Epithelial cell of proximal tubule (primary cell): ENCODE measurements at regions not wholly inside any gene's neighbourhood (a gene's known extent, or its start where the extent isn't known, plus 50 kb on each side); places are given as distances from the start of the nearest gene placed in this dataset.
A peak's percentile ranks its signal among the peaks of the same experiment; 100 is the strongest.

Experiments
- DNase-seq: peaks from one replicate; pipeline ENCODE4 v3.0.0-alpha.2; 2011; ENCODE audit warnings: low read depth
- H3K4me3 ChIP-seq: 2 replicates; pipeline ENCODE4 v1.5.1; 2011; ENCODE audit warnings: low read depth, mild to moderate bottlenecking, low read length
- TF ChIP-seq, protein P1 (sequence below): conservative IDR thresholded peaks from 2 replicates; pipeline ENCODE4 v1.5.1; 2012; ENCODE audit warnings: low read depth, mild to moderate bottlenecking, low read length

DNA sequence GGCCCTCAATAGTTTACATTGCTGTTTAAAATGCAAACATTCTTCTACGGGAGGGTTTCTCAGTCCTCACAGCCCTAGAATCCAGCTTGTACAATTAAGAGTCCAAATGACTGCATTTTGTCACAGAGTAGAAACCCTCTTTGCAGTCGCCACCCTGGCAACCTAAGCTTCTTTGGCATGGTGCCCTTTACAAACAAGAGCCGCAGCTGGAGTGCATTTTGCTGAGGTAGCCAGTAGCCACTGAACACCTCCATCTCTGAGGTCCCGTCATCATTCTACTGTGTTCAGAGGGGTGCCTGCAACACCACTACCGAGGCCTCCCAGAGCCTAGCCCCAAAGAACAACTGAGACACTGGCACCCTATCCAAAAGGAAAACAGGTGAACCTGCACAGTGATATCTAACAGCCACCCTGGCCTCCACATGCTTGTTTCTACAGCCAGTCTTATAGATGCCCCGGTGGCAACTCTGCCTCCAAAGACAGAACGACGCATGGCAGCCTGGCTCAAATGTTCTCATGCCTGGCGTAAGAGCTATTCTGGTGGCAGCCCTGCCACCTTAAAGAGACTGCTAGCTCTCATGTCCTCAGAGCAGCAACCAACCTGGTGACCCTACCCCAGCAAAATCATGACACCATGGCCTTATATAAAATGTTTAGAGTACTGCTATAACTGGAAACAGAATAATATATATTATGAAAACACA is 801.9 kb downstream of the TECRL start:
- DNase-seq = no peak
- no peak overlapping the region for H3K4me3 ChIP-seq
- TF ChIP-seq, protein P1, sequence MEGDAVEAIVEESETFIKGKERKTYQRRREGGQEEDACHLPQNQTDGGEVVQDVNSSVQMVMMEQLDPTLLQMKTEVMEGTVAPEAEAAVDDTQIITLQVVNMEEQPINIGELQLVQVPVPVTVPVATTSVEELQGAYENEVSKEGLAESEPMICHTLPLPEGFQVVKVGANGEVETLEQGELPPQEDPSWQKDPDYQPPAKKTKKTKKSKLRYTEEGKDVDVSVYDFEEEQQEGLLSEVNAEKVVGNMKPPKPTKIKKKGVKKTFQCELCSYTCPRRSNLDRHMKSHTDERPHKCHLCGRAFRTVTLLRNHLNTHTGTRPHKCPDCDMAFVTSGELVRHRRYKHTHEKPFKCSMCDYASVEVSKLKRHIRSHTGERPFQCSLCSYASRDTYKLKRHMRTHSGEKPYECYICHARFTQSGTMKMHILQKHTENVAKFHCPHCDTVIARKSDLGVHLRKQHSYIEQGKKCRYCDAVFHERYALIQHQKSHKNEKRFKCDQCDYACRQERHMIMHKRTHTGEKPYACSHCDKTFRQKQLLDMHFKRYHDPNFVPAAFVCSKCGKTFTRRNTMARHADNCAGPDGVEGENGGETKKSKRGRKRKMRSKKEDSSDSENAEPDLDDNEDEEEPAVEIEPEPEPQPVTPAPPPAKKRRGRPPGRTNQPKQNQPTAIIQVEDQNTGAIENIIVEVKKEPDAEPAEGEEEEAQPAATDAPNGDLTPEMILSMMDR = no peak

DNA sequence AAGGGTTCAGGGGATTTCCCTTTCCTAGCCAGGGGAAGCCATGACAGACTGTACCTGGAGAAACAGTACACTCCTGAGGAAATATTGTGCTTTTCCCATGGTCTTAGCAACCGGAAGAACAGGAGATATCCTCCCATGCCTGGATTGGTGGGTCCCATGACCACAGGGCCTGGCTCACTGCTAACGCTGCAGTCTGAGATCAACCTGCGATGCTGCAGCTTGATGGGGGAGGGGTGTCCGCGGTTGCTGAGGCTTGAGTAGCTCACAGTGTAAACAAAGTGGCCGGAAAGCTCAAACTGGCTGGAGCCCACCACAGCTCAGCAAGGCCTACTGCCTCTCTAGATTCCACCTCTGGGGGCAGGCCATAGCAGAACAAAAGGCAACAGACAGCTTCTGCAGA is 819.5 kb downstream of the TECRL start:
- TF ChIP-seq, protein P1 = no peak
- no peak overlapping the region for H3K4me3 ChIP-seq
- DNase-seq = no peak

- TF ChIP-seq, protein P1 = no peak
- no peak overlapping the region for H3K4me3 ChIP-seq
- DNase-seq = no peak
Measured at GRCh38 chr4:63583561-63583960, 825.7 kb downstream of the TECRL start.

- no peak overlapping the region for H3K4me3 ChIP-seq
- TF ChIP-seq, protein P1 = no peak
- no peak for DNase-seq
Measured at GRCh38 chr4:63583007-63583406, 826.2 kb downstream of the TECRL start.

DNA sequence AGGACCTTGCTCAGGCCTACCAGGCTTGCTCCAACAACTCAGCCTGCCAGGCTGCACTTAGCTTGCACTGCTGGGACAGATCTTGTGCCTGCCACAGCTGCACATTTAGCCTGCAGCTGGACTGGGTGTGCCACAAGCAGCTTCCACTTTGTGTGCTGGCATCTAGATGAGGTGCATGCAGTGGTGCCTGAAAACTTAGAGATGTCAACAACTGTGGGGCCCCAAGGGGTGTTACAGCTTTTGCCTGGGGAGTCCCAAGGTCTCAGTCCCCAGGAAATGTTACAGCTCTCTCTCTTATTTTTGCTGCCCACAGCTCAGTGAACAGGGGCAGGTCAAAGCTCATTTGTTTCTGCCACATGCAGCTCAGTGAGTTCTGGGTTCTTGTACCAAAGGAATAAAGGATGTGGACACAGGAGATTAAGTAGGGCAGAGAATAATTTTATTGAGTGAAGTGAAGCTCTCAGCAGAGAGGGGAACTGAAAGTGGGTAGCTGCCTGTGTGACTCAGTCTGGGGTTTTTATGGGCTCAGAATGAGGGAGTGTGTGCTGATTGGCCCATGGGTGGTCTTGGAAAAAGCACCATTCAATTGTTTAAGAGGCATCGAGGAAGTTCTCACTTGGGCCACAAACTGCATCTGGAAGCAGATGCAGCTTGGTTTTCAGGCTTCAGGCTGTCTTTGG is 828.3 kb downstream of the TECRL start:
- no peak overlapping the region for H3K4me3 ChIP-seq
- no peak for DNase-seq
- TF ChIP-seq, protein P1 = no peak

DNA sequence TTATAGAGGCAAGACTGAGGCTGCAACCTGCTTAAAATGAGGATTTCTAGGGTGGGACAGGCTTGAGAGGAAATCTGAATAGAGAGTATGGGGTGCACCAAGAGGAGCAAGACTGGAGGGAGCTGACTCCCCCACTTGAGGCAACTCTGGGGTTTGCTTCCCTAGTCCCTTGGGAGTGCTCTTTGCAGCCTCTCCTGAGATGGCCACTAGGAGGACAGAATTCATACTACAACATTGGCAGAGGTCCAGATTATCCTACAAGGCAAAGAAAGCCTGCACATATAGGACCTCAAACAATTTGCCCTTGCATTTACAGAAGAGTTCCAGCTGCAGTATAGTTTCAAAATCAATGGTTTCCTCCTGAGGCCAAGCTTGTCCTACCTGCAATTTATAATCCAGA is 830.9 kb downstream of the TECRL start:
- TF ChIP-seq, protein P1 = peak; percentile 30
- DNase-seq = no peak
- no peak overlapping the region for H3K4me3 ChIP-seq

DNA sequence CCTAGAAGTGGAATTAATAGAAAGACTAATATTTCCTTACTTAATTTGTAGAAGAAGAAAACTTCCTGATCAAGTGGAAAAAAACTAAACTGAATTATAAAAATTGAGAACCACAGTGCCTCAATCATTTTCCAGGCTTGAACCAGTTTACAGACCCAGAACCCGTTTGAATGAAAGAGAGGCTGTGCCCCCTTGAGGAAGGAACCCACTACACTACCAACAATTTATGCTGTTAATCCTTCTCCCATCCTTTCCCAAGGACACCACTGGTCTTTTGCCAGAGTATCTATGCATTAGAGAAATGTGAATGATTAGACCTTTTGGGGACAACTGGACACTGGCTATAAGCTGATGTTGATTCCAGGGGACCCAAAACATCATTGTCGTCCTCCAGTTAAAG is 842.6 kb downstream of the TECRL start:
- TF ChIP-seq, protein P1 = no peak
- no peak for DNase-seq
- no peak overlapping the region for H3K4me3 ChIP-seq
